Hepatocyte (in vitro differentiated cells): ENCODE measurements at regions not wholly inside any gene's neighbourhood (a gene's known extent, or its start where the extent isn't known, plus 50 kb on each side); places are given as distances from the start of the nearest gene placed in this dataset.
"Not testable (repeated sequence)": the region's sequence is repeated elsewhere in the genome, so short reads cannot be mapped to it uniquely, and the experiment has no call there.

Experiments
- DNase-seq: peaks from one replicate; pipeline ENCODE4 v3.0.0-alpha.2; 2016; ENCODE audit warnings: low spot score
- H2AFZ ChIP-seq: fragments of 200-600 bp; sonication (generic); 2 replicates; pipeline ENCODE4 v1.6.0; 2016; ENCODE audit warnings: antibody characterized with exemption, mild to moderate bottlenecking
- H3K27ac ChIP-seq: fragments of 200-600 bp; sonication (generic); 2 replicates; pipeline ENCODE4 v1.5.1; 2016; ENCODE audit warnings: mild to moderate bottlenecking
- H3K27me3 ChIP-seq: fragments of 200-600 bp; sonication (generic); 2 replicates; pipeline ENCODE4 v1.6.1; 2016
- H3K36me3 ChIP-seq: fragments of 200-600 bp; sonication (generic); replicated peaks from 2 replicates; pipeline ENCODE4 v1.5.1; 2016; ENCODE audit warnings: low read depth; ENCODE audit not compliant: insufficient read depth
- H3K4me1 ChIP-seq: fragments of 200-600 bp; sonication (generic); 2 replicates; pipeline ENCODE4 v1.5.1; 2016; ENCODE audit warnings: mild to moderate bottlenecking, moderate library complexity; ENCODE audit not compliant: insufficient read depth
- H3K4me2 ChIP-seq: fragments of 200-600 bp; sonication (generic); 2 replicates; pipeline ENCODE4 v1.6.0; 2016
- H3K4me3 ChIP-seq: fragments of 200-600 bp; sonication (generic); 2 replicates; pipeline ENCODE4 v1.5.1; 2016; ENCODE audit warnings: mild to moderate bottlenecking
- H3K79me2 ChIP-seq: fragments of 200-600 bp; sonication (generic); 2 replicates; pipeline ENCODE4 v1.6.0; 2017; ENCODE audit warnings: mild to moderate bottlenecking
- H3K9me2 ChIP-seq: fragments of 200-600 bp; sonication (generic); replicated peaks from 2 replicates; pipeline ENCODE4 v1.6.0; 2017; ENCODE audit warnings: mild to moderate bottlenecking; ENCODE audit not compliant: insufficient read depth
- H3K9me3 ChIP-seq: fragments of 200-600 bp; sonication (generic); 2 replicates; pipeline ENCODE4 v1.5.1; 2016; ENCODE audit warnings: low read depth, mild to moderate bottlenecking
- H4K20me1 ChIP-seq: fragments of 200-600 bp; sonication (generic); 2 replicates; pipeline ENCODE4 v1.6.0; 2016; ENCODE audit warnings: mild to moderate bottlenecking; ENCODE audit not compliant: insufficient read depth, poor library complexity, severe bottlenecking
- EZH2 ChIP-seq: fragments of 200-600 bp; sonication (generic); IDR thresholded peaks from 2 replicates; pipeline ENCODE4 v1.6.1; 2016; ENCODE audit warnings: antibody characterized with exemption, mild to moderate bottlenecking, borderline replicate concordance
- EZH2phosphoT487 ChIP-seq: fragments of 200-600 bp; sonication (generic); IDR thresholded peaks from one replicate; pipeline ENCODE4 v1.6.1; 2018; ENCODE audit warnings: antibody characterized with exemption, mild to moderate bottlenecking, low read depth, moderate library complexity; ENCODE audit not compliant: unreplicated experiment, severe bottlenecking
- WGBS: methylation state at CpG from one replicate; pipeline ENCODE4 v1.1.6; 2016; ENCODE audit warnings: low lambda C conversion rate; ENCODE audit errors: missing lambda C conversion rate; 5-methylcytosine and 5-hydroxymethylcytosine counted together
- TF ChIP-seq, protein P1 (sequence below): fragments of 200-600 bp; sonication (generic); IDR thresholded peaks from 2 replicates; pipeline ENCODE4 v1.5.1; 2016; ENCODE audit warnings: antibody characterized with exemption, mild to moderate bottlenecking; ENCODE audit not compliant: poor library complexity

- 85% methylated on average over 3 of the region's 3 CpGs for WGBS
- H3K9me3 ChIP-seq: no peaks in the 10 kb centered on the region
- TF ChIP-seq, protein P1, sequence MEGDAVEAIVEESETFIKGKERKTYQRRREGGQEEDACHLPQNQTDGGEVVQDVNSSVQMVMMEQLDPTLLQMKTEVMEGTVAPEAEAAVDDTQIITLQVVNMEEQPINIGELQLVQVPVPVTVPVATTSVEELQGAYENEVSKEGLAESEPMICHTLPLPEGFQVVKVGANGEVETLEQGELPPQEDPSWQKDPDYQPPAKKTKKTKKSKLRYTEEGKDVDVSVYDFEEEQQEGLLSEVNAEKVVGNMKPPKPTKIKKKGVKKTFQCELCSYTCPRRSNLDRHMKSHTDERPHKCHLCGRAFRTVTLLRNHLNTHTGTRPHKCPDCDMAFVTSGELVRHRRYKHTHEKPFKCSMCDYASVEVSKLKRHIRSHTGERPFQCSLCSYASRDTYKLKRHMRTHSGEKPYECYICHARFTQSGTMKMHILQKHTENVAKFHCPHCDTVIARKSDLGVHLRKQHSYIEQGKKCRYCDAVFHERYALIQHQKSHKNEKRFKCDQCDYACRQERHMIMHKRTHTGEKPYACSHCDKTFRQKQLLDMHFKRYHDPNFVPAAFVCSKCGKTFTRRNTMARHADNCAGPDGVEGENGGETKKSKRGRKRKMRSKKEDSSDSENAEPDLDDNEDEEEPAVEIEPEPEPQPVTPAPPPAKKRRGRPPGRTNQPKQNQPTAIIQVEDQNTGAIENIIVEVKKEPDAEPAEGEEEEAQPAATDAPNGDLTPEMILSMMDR: no peak
- TF ChIP-seq EZH2: no peak
- no peak for TF ChIP-seq EZH2phosphoT487
These were observed 165.0 kb upstream of the STMND1 start for GRCh38 chr6:16936893-16937292.

GRCh38 chr6:16933961-16934360 is 167.9 kb upstream of the STMND1 start:
- Histone ChIP-seq H3K27me3 (no peaks in the 10 kb centered on the region), H3K4me2 (no peak overlapping the region), H3K36me3 (no peaks in the 10 kb centered on the region), H3K79me2 (no peaks in the 10 kb centered on the region), H3K4me3 (no peak overlapping the region), H2AFZ (no peak overlapping the region), H4K20me1 (no peaks in the 10 kb centered on the region), H3K9me2 (no peaks in the 10 kb centered on the region), H3K27ac (no peak overlapping the region), H3K9me3 (no peaks in the 10 kb centered on the region), H3K4me1 (no peaks in the 10 kb centered on the region)
- 56% methylated on average over 1 of the region's 1 CpG for WGBS
- TF ChIP-seq, protein P1: no peak
- no peak for DNase-seq

More at GRCh38 chr6:16936893-16937292, 165.0 kb upstream of the STMND1 start:
- no peak for DNase-seq
- Histone ChIP-seq H3K4me1 (no peaks in the 10 kb centered on the region), H3K4me2 (no peak overlapping the region), H3K4me3 (no peak overlapping the region), H3K27ac (no peak overlapping the region), H2AFZ (no peak overlapping the region), H3K9me2 (no peaks in the 10 kb centered on the region), H3K27me3 (no peaks in the 10 kb centered on the region), H4K20me1 (no peaks in the 10 kb centered on the region), H3K79me2 (no peaks in the 10 kb centered on the region), H3K36me3 (no peaks in the 10 kb centered on the region)

DNA sequence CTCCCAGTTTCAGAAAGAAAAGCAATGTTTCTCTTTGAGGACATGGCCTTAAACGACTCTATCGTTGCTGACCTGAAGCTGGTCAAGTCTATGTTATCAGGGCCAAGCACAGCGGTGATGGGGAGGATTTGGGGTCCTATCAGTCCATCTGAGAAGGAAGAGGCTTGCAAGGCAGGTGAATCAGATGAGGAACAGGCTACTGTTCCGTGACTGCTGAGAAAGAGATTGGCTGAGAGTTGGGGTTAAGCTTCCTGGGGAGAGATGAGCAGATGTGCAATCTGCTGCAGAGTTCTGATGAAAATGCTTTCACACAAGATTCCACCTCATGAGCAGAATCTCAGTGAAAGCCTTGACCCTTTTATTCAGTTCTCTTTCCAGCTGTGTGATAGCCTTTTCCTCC is 168.3 kb upstream of the STMND1 start:
- H3K9me2 ChIP-seq: no peaks in the 10 kb centered on the region
- TF ChIP-seq EZH2 (no peak), EZH2phosphoT487 (no peak)
- TF ChIP-seq, protein P1: no peak
- no peaks in the 10 kb centered on the region for H3K4me1 ChIP-seq
- H3K9me3 ChIP-seq: no peaks in the 10 kb centered on the region
- H3K79me2 ChIP-seq: no peaks in the 10 kb centered on the region
- H4K20me1 ChIP-seq: no peaks in the 10 kb centered on the region
- H3K27me3 ChIP-seq: no peaks in the 10 kb centered on the region
- H3K4me3 ChIP-seq: no peak overlapping the region
- no peak overlapping the region for H2AFZ ChIP-seq
- H3K27ac ChIP-seq: no peak overlapping the region
- no peak overlapping the region for H3K4me2 ChIP-seq
- no peak for DNase-seq
- no peaks in the 10 kb centered on the region for H3K36me3 ChIP-seq
- 90% methylated on average over 4 of the region's 4 CpGs for WGBS

- WGBS: 95% methylated on average over 4 of the region's 4 CpGs
- no peaks in the 10 kb centered on the region for H3K79me2 ChIP-seq
- H3K9me2 ChIP-seq: no peaks in the 10 kb centered on the region
- H3K27me3 ChIP-seq: no peaks in the 10 kb centered on the region
- H3K9me3 ChIP-seq: no peaks in the 10 kb centered on the region
- H3K36me3 ChIP-seq: no peaks in the 10 kb centered on the region
- no peak overlapping the region for H3K27ac ChIP-seq
- no peak for DNase-seq
- H2AFZ ChIP-seq: no peak overlapping the region
- H3K4me1 ChIP-seq: no peaks in the 10 kb centered on the region
- no peak overlapping the region for H3K4me3 ChIP-seq
- no peak for TF ChIP-seq EZH2
- TF ChIP-seq, protein P1: no peak
- TF ChIP-seq EZH2phosphoT487: no peak
- no peak overlapping the region for H3K4me2 ChIP-seq
- H4K20me1 ChIP-seq: no peaks in the 10 kb centered on the region
These were observed 168.9 kb upstream of the STMND1 start for GRCh38 chr6:16932920-16933319.

DNA sequence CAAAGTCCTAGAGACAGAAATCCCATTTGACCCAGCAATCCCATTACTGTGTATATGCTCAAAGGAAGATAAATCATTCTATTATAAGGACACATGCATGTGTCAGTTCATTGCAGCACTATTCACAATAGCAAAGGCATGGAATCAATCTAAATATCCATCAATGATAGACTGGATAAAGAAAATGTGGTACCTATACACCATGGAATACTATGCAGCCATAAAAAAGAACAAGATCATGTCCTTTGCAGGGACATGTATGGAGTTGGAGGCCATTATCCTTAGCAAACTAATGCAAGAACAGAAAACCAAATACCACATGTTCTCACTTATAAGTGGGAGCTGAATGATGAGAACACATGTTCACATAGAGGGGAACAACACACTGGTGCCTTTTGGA is 169.8 kb upstream of the ATXN1 start:
- H3K27ac ChIP-seq, H2AFZ ChIP-seq, H3K9me2 ChIP-seq, DNase-seq, H3K79me2 ChIP-seq, H3K4me2 ChIP-seq, H3K4me1 ChIP-seq, H3K4me3 ChIP-seq, H3K9me3 ChIP-seq, H3K36me3 ChIP-seq, H4K20me1 ChIP-seq, H3K27me3 ChIP-seq: not testable (repeated sequence)
